Coronary artery (tissue), 2 donors: ENCODE measurements at regions not wholly inside any gene's neighbourhood (a gene's known extent, or its start where the extent isn't known, plus 50 kb on each side); places are given as distances from the start of the nearest gene placed in this dataset.
"Not testable (repeated sequence)": the region's sequence is repeated elsewhere in the genome, so short reads cannot be mapped to it uniquely, and the experiment has no call there.

Experiments
- DNase-seq: peaks from one replicate; pipeline ENCODE4 v3.0.0-alpha.2; 2017; ENCODE audit warnings: low spot score
- H3K27ac ChIP-seq, 2 donors: fragments of 200-600 bp; sonication (generic); one replicate each; pipeline ENCODE4 v1.5.1; 2016 to 2019
- H3K4me3 ChIP-seq: fragments of 200-600 bp; sonication (generic); 2 replicates; pipeline ENCODE4 v1.5.1; 2016; ENCODE audit warnings: mild to moderate bottlenecking, moderate library complexity
- CTCF ChIP-seq: fragments of 200-600 bp; sonication (generic); IDR thresholded peaks from one replicate; pipeline ENCODE4 v1.5.1; 2019; ENCODE audit warnings: antibody characterized with exemption

DNA sequence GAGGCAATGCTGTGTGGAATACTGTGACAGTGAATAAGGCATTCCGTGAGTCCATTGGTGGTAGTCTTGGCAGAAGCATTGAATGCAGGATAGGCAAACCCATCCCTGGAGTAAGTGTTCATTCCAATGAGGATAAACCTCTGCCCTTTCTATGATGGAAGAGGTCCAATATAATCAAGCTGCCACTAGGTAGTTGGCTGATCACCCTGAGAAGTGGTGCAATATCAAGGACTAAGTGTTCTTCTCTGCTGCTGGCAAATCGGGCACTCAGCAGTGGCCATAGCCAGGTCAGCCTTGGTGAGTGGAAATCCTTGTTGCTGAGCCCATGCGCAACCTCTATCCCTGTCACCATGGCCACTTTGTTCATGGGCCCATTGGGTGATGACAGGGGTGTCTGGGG is 70.1 kb downstream of the FBXO4 start:
- H3K27ac ChIP-seq: no peak overlapping the region
- TF ChIP-seq CTCF: no peak
- DNase-seq: no peak
- no peak overlapping the region for H3K4me3 ChIP-seq

DNA sequence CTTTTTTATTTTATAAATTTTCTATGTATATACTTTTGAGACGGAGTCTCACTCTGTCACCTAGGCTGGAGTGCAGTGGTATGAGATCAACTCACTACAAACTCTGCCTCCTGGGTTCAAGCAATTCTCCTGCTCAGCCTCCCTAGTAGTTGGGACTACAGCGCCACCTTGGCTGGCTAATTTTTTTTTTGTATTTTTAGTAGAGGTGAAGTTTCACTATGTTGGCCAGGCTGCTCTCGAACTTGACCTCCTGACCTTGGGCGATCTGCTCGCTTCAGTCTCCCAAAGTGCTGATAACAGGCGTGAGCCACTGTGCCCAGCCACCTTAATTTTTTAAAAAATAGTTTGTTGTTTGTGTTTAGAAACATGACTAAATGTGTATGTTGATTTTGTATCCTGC is 76.6 kb downstream of the FBXO4 start:
- DNase-seq: no peak
- no peak for TF ChIP-seq CTCF
- Histone ChIP-seq H3K4me3 (no peak overlapping the region), H3K27ac (no peak overlapping the region)

GRCh38 chr5:42003852-42004251 is 78.8 kb downstream of the FBXO4 start:
- H3K27ac ChIP-seq, DNase-seq, H3K4me3 ChIP-seq: not testable (repeated sequence)

- no peak for DNase-seq
- Histone ChIP-seq H3K4me3 (no peak overlapping the region), H3K27ac (no peak overlapping the region)
- peak; percentile 36 for TF ChIP-seq CTCF
These were observed 80.6 kb downstream of the FBXO4 start for GRCh38 chr5:42005561-42006153.

- Histone ChIP-seq H3K4me3 (no peak overlapping the region), H3K27ac (no peak overlapping the region)
- TF ChIP-seq CTCF: no peak
- no peak for DNase-seq
These were observed 88.5 kb downstream of the FBXO4 start for GRCh38 chr5:42013561-42013960.

DNA sequence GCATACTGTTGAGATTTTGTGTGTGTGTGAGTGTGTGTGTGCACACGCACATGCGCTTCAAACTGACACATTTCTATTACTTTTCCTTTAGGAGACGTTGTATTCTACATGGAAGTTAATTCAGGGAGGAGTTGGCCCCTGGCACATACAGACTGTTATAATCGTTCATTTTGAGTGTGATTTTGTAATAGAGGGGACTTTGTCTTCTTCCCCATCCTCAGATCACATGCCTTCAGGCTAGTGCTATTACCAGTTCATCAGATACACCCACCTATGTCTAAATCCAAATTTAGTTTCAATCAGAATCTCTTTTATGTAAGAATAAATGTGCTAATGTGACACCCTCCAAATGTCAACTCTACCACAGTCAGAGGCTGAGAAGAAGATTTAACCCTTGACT is 90.2 kb downstream of the FBXO4 start:
- Histone ChIP-seq H3K27ac (no peak overlapping the region), H3K4me3 (no peak overlapping the region)
- DNase-seq: no peak
- no peak for TF ChIP-seq CTCF

DNA sequence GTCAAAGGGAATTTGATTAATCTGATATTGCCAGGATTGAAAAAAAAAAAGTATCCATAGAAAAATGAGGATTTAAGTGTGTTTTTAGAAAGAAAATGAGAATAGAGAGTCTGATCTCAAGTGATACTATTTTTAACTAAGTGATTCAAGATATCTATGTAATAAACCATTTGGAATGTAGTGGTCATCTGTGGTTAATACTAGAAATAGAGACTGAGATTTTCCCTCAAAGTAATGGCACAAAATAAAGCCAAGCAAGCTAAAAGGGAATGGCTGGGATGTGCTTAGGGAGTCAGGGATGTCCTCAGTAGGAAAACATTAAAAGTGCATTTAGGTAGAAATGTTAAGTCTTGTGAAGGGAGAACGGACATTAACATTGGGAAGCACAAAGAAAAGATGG is 90.6 kb downstream of the FBXO4 start:
- Histone ChIP-seq H3K27ac (no peak overlapping the region), H3K4me3 (no peak overlapping the region)
- no peak for TF ChIP-seq CTCF
- DNase-seq: no peak
